DOHH2 (cell line): ENCODE measurements at regions not wholly inside any gene's neighbourhood (a gene's known extent, or its start where the extent isn't known, plus 50 kb on each side); places are given as distances from the start of the nearest gene placed in this dataset.

Source experiments
- H3F3A ChIP-seq: fragments of 200-600 bp; sonication (generic), shearing (Covaris generic); 2 replicates; pipeline ENCODE4 v1.6.0; 2016; ENCODE audit warnings: antibody characterized with exemption, mild to moderate bottlenecking; ENCODE audit not compliant: control insufficient read depth, insufficient read depth
- H3K27ac ChIP-seq: fragments of 200-600 bp; sonication (generic); 2 replicates; pipeline ENCODE4 v1.5.1; 2014; ENCODE audit warnings: low read depth, mild to moderate bottlenecking, low read length, moderate library complexity
- H3K27me3 ChIP-seq: fragments of 200-600 bp; sonication (generic); 2 replicates; pipeline ENCODE4 v1.6.1; 2014; ENCODE audit warnings: mild to moderate bottlenecking, low read length, mixed read lengths; ENCODE audit not compliant: control insufficient read depth
- H3K36me3 ChIP-seq: fragments of 200-600 bp; sonication (generic); 2 replicates; pipeline ENCODE4 v1.6.1; 2014; ENCODE audit warnings: mild to moderate bottlenecking, low read length, moderate library complexity, mixed read lengths; ENCODE audit not compliant: control insufficient read depth
- H3K4me1 ChIP-seq: fragments of 200-600 bp; sonication (generic); 2 replicates; pipeline ENCODE4 v1.6.1; 2014; ENCODE audit warnings: mild to moderate bottlenecking, low read length, mixed read lengths; ENCODE audit not compliant: control insufficient read depth
- H3K4me2 ChIP-seq: fragments of 200-600 bp; sonication (generic); 2 replicates; pipeline ENCODE4 v1.6.0; 2014; ENCODE audit warnings: mild to moderate bottlenecking, low read length, moderate library complexity
- H3K4me3 ChIP-seq: fragments of 200-600 bp; sonication (generic); 2 replicates; pipeline ENCODE4 v1.5.1; 2014; ENCODE audit warnings: mild to moderate bottlenecking, low read length, mixed read lengths
- H3K79me2 ChIP-seq: fragments of 200-600 bp; sonication (generic); 2 replicates; pipeline ENCODE4 v1.6.1; 2014; ENCODE audit warnings: mild to moderate bottlenecking, low read length, mixed read lengths; ENCODE audit not compliant: control insufficient read depth
- H3K9me2 ChIP-seq: fragments of 200-600 bp; sonication (generic); replicated peaks from 2 replicates; pipeline ENCODE4 v1.6.1; 2014; ENCODE audit warnings: mild to moderate bottlenecking, low read length, mixed read lengths; ENCODE audit not compliant: control insufficient read depth
- H3K9me3 ChIP-seq: fragments of 200-600 bp; sonication (generic); 2 replicates; pipeline ENCODE4 v1.6.1; 2014; ENCODE audit warnings: antibody characterized with exemption, low read length, mixed read lengths; ENCODE audit not compliant: control insufficient read depth, insufficient read depth
- H4K20me1 ChIP-seq: fragments of 200-600 bp; sonication (generic); 2 replicates; pipeline ENCODE4 v1.6.0; 2014; ENCODE audit warnings: low read depth, mild to moderate bottlenecking, antibody characterized with exemption, low read length, moderate library complexity; ENCODE audit not compliant: control insufficient read depth, insufficient read depth
- EZH2phosphoT487 ChIP-seq: fragments of 200-600 bp; sonication (generic); IDR thresholded peaks from 2 replicates; pipeline ENCODE4 v1.6.1; 2017; ENCODE audit warnings: borderline replicate concordance, mild to moderate bottlenecking, antibody characterized with exemption, low read length, moderate library complexity, mixed read lengths
- TF ChIP-seq, protein P1 (sequence below): fragments of 200-600 bp; sonication (generic); IDR thresholded peaks from one replicate; pipeline ENCODE4 v1.5.1; 2014; ENCODE audit warnings: antibody characterized with exemption, mild to moderate bottlenecking, low read depth, low read length; ENCODE audit not compliant: poor library complexity, severe bottlenecking

DNA sequence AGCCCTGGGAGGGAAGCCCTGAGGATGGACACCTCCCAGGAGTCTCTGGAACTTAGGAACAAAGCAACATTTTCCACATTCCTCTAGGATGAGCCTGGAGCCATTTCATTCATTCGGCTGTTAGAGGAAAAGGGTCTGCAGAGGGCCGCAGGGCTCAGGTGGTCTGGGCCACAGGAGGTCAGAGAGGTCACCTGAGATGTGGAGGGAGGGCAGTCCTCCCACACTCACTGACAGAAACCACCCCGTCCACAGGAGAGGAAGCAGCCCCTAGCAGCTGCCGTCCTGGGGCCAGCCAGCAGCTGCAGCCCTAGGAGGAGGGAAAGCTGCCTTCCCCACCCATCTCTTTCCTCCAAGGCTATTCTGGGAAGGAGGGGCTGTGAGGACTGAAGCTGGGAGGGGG is 207.0 kb downstream of the CDC5L start:
- Histone ChIP-seq H3K36me3 (no peaks in the 10 kb centered on the region), H3K9me2 (no peaks in the 10 kb centered on the region), H4K20me1 (no peaks in the 10 kb centered on the region), H3K27me3 (peaks cover 9% of the 10 kb centered on the region), H3K4me1 (no peaks in the 10 kb centered on the region), H3K27ac (no peak overlapping the region), H3F3A (no peaks in the 10 kb centered on the region), H3K9me3 (no peaks in the 10 kb centered on the region), H3K4me2 (no peak overlapping the region), H3K79me2 (no peaks in the 10 kb centered on the region), H3K4me3 (no peak overlapping the region)
- TF ChIP-seq, protein P1, sequence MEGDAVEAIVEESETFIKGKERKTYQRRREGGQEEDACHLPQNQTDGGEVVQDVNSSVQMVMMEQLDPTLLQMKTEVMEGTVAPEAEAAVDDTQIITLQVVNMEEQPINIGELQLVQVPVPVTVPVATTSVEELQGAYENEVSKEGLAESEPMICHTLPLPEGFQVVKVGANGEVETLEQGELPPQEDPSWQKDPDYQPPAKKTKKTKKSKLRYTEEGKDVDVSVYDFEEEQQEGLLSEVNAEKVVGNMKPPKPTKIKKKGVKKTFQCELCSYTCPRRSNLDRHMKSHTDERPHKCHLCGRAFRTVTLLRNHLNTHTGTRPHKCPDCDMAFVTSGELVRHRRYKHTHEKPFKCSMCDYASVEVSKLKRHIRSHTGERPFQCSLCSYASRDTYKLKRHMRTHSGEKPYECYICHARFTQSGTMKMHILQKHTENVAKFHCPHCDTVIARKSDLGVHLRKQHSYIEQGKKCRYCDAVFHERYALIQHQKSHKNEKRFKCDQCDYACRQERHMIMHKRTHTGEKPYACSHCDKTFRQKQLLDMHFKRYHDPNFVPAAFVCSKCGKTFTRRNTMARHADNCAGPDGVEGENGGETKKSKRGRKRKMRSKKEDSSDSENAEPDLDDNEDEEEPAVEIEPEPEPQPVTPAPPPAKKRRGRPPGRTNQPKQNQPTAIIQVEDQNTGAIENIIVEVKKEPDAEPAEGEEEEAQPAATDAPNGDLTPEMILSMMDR, result no peak

DNA sequence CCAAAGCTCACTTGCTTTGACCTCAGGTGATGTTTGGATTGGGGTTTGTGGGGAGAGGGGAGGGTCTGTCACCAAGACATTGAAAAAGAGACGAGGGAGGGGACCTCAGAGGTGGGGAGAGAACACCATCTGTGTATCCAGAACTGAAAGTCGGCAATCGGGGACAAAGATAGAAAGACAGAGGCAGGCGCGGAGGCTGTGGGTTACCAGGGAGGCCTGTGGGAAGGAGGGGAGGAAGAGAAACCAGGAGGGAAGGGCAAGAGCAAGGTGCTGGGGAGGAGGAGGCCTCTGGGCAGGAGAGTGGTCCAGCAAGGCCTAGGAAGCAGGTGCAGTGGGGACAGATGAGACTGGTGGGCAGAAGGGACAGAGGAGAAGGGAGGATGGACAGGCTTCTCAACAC is 211.2 kb downstream of the CDC5L start:
- Histone ChIP-seq H3F3A (no peaks in the 10 kb centered on the region), H3K9me3 (no peaks in the 10 kb centered on the region), H3K4me1 (no peaks in the 10 kb centered on the region), H3K4me3 (no peak overlapping the region), H3K9me2 (no peaks in the 10 kb centered on the region), H3K4me2 (no peak overlapping the region), H4K20me1 (no peaks in the 10 kb centered on the region), H3K27me3 (peaks cover 9% of the 10 kb centered on the region), H3K36me3 (no peaks in the 10 kb centered on the region), H3K79me2 (no peaks in the 10 kb centered on the region), H3K27ac (no peak overlapping the region)
- TF ChIP-seq EZH2phosphoT487, result no peak
- TF ChIP-seq, protein P1, result no peak

DNA sequence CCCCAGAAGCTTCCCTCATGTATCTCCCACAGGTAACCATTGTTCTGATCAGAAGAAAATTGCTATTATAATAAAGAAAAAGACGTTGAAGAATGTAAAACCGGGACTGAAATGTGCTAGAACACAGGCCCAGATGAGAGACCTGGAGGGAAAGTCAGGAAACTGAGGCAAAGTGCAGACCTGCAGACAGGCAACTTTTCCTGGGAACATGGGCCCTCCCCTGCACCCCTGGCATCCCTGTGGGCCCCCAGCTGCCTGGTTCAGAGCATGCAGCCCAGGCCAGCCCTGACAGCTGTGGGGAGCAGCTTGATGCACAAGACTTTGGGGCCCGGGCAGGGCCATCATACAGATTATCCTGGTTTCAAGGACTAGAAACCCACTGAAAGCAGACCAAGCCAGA is 212.2 kb downstream of the CDC5L start:
- Histone ChIP-seq H3K9me3 (no peaks in the 10 kb centered on the region), H4K20me1 (no peaks in the 10 kb centered on the region), H3K4me3 (no peak overlapping the region), H3K4me1 (no peaks in the 10 kb centered on the region), H3K4me2 (no peak overlapping the region), H3F3A (no peaks in the 10 kb centered on the region), H3K27ac (no peak overlapping the region), H3K79me2 (no peaks in the 10 kb centered on the region), H3K9me2 (no peaks in the 10 kb centered on the region), H3K36me3 (no peaks in the 10 kb centered on the region), H3K27me3 (peaks cover 9% of the 10 kb centered on the region)
- no peak for TF ChIP-seq EZH2phosphoT487
- TF ChIP-seq, protein P1, result no peak
